ENCODE measurements at regions not wholly inside any gene's neighbourhood (a gene's known extent, or its start where the extent isn't known, plus 50 kb on each side); places are given as distances from the start of the nearest gene placed in this dataset.

GRCh38 chr1:14328685-14329084, 269.8 kb upstream of the KAZN start:
- H3K27me3 ChIP-seq (ENCODE audit: insufficient read depth, poor library complexity, severe bottlenecking), result no peaks in the 10 kb centered on the region
- H3K4me3 ChIP-seq (replicated peaks; ENCODE audit: insufficient read depth, low read length), result no peak overlapping the region
- TF ChIP-seq CTCF (IDR thresholded peaks at IDR 0.05; ENCODE audit: insufficient read depth, low read length) (no peak), REST (IDR thresholded peaks at IDR 0.05; ENCODE audit: insufficient replicate concordance, low read depth) (no peak), GABPA (IDR thresholded peaks at IDR 0.05; ENCODE audit: low read depth) (no peak), SPI1 (IDR thresholded peaks at IDR 0.05; ENCODE audit: borderline replicate concordance, low read depth) (no peak), POLR2AphosphoS5 (IDR thresholded peaks at IDR 0.05; ENCODE audit: low read depth) (no peak)
- DNase-seq (ENCODE audit: low read depth in 1 of 2, low spot score in 1 of 2), result no peak
- no peak overlapping the region for H3K27ac ChIP-seq (replicated peaks)

GRCh38 chr1:14332158-14332557, 266.3 kb upstream of the KAZN start:
- no peaks in the 10 kb centered on the region for H3K27me3 ChIP-seq (ENCODE audit: insufficient read depth, poor library complexity, severe bottlenecking)
- H3K27ac ChIP-seq (replicated peaks), result no peak overlapping the region
- no peak overlapping the region for H3K4me3 ChIP-seq (replicated peaks; ENCODE audit: insufficient read depth, low read length)
- no peak for DNase-seq (ENCODE audit: low read depth in 1 of 2, low spot score in 1 of 2)
- TF ChIP-seq REST (IDR thresholded peaks at IDR 0.05; ENCODE audit: insufficient replicate concordance, low read depth), result no peak
- TF ChIP-seq GABPA (IDR thresholded peaks at IDR 0.05; ENCODE audit: low read depth), result no peak
- TF ChIP-seq CTCF (IDR thresholded peaks at IDR 0.05; ENCODE audit: insufficient read depth, low read length), result no peak
- TF ChIP-seq SPI1 (IDR thresholded peaks at IDR 0.05; ENCODE audit: borderline replicate concordance, low read depth), result no peak

GRCh38 chr1:14334336-14335176, 263.9 kb upstream of the KAZN start:
- TF ChIP-seq SPI1 (IDR thresholded peaks at IDR 0.05; ENCODE audit: borderline replicate concordance, low read depth), result no peak
- no peak for TF ChIP-seq GABPA (IDR thresholded peaks at IDR 0.05; ENCODE audit: low read depth)
- no peak for TF ChIP-seq CTCF (IDR thresholded peaks at IDR 0.05; ENCODE audit: insufficient read depth, low read length)
- TF ChIP-seq POLR2AphosphoS5 (IDR thresholded peaks at IDR 0.05; ENCODE audit: low read depth), result no peak
- TF ChIP-seq REST (IDR thresholded peaks at IDR 0.05; ENCODE audit: insufficient replicate concordance, low read depth), result no peak
- no peak overlapping the region for H3K27ac ChIP-seq (replicated peaks)
- no peak overlapping the region for H3K4me3 ChIP-seq (replicated peaks; ENCODE audit: insufficient read depth, low read length)
- DNase-seq (ENCODE audit: low read depth in 1 of 2, low spot score in 1 of 2), result no peak
- H3K27me3 ChIP-seq (ENCODE audit: insufficient read depth, poor library complexity, severe bottlenecking), result no peaks in the 10 kb centered on the region
